ENCODE measurements at regions not wholly inside any gene's neighbourhood (a gene's known extent, or its start where the extent isn't known, plus 50 kb on each side); places are given as distances from the start of the nearest gene placed in this dataset.

DNA sequence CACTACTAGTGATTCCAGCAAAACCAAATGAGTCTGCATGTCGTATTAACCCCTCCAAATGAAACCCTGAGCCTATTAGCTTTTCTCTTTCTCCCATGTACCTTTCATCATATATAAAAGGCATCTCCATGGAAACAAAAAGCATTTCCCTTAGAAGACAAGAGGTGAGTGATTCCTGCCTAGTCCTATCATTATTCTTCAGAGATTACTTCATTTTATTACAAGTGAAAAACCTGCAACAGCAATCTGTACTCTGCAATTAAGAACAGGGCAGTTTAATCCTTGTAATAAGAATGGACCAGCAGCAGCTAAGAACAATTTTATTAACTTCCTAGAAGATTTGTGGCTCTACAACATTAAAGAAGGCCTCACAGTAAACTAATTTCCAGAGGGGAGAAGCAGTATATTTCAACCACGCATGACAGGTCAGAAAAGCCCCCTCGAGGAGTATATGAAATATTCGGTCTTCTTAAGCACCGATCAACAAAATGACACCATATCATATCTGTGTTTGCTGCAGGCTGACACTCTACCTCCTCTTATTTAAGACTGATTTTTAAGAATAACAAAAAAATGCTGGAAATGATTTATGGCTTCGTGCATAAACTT, 132.3 kb upstream of the TFPI start:
- TF ChIP-seq, protein P1, sequence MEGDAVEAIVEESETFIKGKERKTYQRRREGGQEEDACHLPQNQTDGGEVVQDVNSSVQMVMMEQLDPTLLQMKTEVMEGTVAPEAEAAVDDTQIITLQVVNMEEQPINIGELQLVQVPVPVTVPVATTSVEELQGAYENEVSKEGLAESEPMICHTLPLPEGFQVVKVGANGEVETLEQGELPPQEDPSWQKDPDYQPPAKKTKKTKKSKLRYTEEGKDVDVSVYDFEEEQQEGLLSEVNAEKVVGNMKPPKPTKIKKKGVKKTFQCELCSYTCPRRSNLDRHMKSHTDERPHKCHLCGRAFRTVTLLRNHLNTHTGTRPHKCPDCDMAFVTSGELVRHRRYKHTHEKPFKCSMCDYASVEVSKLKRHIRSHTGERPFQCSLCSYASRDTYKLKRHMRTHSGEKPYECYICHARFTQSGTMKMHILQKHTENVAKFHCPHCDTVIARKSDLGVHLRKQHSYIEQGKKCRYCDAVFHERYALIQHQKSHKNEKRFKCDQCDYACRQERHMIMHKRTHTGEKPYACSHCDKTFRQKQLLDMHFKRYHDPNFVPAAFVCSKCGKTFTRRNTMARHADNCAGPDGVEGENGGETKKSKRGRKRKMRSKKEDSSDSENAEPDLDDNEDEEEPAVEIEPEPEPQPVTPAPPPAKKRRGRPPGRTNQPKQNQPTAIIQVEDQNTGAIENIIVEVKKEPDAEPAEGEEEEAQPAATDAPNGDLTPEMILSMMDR (IDR thresholded peaks at IDR 0.05 in 4 of 5, conservative IDR thresholded peaks at IDR 0.05 in 1 of 5), result no peak
- TF ChIP-seq POLR2A (IDR thresholded peaks at IDR 0.05), result no peak

All from gastrocnemius medialis (tissue), 4 donors.